Progenitor cell of endocrine pancreas (in vitro differentiated cells): ENCODE measurements at regions not wholly inside any gene's neighbourhood (a gene's known extent, or its start where the extent isn't known, plus 50 kb on each side); places are given as distances from the start of the nearest gene placed in this dataset.

Experiments used
- DNase-seq: peaks from one replicate; pipeline ENCODE4 v3.0.0; 2021; ENCODE audit warnings: low spot score; ENCODE audit not compliant: unreplicated experiment
- H3K27ac Mint-ChIP-seq: 2 replicates; pipeline ENCODE4 v1.8.0; 2021; ENCODE audit warnings: mild to moderate bottlenecking, moderate library complexity, mixed read lengths
- H3K27me3 Mint-ChIP-seq: 2 replicates; pipeline ENCODE4 v1.8.0; 2021; ENCODE audit warnings: mixed read lengths
- H3K36me3 Mint-ChIP-seq: 2 replicates; pipeline ENCODE4 v1.8.0; 2022; ENCODE audit warnings: mixed read lengths; ENCODE audit not compliant: insufficient read depth
- H3K4me1 Mint-ChIP-seq: 2 replicates; pipeline ENCODE4 v1.8.0; 2021; ENCODE audit warnings: low read depth, mixed read lengths
- H3K4me3 Mint-ChIP-seq: 2 replicates; pipeline ENCODE4 v1.8.0; 2021; ENCODE audit warnings: low read depth, mild to moderate bottlenecking, moderate library complexity, mixed read lengths
- H3K9me3 Mint-ChIP-seq: 2 replicates; pipeline ENCODE4 v1.8.0; 2021; ENCODE audit warnings: low read depth, mixed read lengths
- CTCF ChIP-seq: fragments of 200-600 bp; sonication (generic); IDR thresholded peaks from one replicate; pipeline ENCODE4 v1.5.0; 2021; ENCODE audit warnings: antibody characterized with exemption, mild to moderate bottlenecking; ENCODE audit not compliant: unreplicated experiment

DNA sequence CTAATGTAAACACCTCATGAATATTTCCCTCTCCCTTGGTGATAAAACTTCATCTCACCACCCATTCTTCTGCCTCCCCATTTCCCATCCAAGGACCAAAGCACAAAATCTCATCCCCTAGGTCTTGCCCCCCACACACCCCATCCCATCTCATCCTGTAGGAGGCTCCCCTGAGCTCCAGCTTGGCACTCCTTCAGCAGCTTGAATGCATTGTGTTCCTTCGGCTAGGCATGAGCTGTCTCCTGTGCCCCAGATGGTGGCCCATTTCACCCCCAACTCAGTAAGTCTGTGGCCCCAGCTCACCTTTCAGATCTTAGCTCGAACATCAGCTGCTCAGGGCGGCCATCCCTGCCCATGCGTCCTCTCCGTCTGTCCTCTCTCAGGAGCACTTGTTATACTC is 203.6 kb upstream of the NR2F2 start:
- Mint-ChIP-seq H3K36me3 (no peaks in the 10 kb centered on the region), H3K9me3 (no peaks in the 10 kb centered on the region), H3K27ac (no peak overlapping the region), H3K4me3 (no peak overlapping the region), H3K4me1 (peaks cover 18% of the 10 kb centered on the region), H3K27me3 (no peaks in the 10 kb centered on the region)
- no peak for TF ChIP-seq CTCF
- DNase-seq = no peak

- DNase-seq = no peak
- no peaks in the 10 kb centered on the region for H3K4me1 Mint-ChIP-seq
- H3K27ac Mint-ChIP-seq = no peak overlapping the region
- H3K9me3 Mint-ChIP-seq = peaks cover 3% of the 10 kb centered on the region
- no peak overlapping the region for H3K4me3 Mint-ChIP-seq
- no peaks in the 10 kb centered on the region for H3K36me3 Mint-ChIP-seq
- no peak for TF ChIP-seq CTCF
- H3K27me3 Mint-ChIP-seq = no peaks in the 10 kb centered on the region
These were observed 199.8 kb upstream of the NR2F2 start for GRCh38 chr15:96130734-96131133.

DNA sequence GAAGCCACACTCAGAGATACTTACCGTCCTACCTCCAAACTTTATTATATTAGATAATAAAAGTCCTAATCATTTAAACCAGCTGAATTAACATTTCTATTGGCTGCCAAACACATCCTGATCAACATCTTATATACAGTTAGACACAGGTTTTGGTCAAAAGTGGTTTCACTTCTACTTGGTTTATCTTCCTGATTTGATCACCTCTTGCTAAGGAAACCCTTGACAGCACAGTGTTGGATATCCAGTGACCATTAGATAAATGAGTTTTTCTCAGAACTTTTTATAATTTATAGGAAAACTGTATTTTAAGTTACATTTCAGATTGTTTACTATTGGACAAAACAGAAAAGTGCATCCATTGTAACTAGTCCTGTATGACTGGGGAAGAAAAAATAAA is 198.4 kb upstream of the NR2F2 start:
- H3K9me3 Mint-ChIP-seq = peaks cover 3% of the 10 kb centered on the region
- H3K36me3 Mint-ChIP-seq = no peaks in the 10 kb centered on the region
- H3K4me3 Mint-ChIP-seq = no peak overlapping the region
- no peak for DNase-seq
- no peaks in the 10 kb centered on the region for H3K4me1 Mint-ChIP-seq
- H3K27me3 Mint-ChIP-seq = no peaks in the 10 kb centered on the region
- H3K27ac Mint-ChIP-seq = no peak overlapping the region
- TF ChIP-seq CTCF = no peak

DNA sequence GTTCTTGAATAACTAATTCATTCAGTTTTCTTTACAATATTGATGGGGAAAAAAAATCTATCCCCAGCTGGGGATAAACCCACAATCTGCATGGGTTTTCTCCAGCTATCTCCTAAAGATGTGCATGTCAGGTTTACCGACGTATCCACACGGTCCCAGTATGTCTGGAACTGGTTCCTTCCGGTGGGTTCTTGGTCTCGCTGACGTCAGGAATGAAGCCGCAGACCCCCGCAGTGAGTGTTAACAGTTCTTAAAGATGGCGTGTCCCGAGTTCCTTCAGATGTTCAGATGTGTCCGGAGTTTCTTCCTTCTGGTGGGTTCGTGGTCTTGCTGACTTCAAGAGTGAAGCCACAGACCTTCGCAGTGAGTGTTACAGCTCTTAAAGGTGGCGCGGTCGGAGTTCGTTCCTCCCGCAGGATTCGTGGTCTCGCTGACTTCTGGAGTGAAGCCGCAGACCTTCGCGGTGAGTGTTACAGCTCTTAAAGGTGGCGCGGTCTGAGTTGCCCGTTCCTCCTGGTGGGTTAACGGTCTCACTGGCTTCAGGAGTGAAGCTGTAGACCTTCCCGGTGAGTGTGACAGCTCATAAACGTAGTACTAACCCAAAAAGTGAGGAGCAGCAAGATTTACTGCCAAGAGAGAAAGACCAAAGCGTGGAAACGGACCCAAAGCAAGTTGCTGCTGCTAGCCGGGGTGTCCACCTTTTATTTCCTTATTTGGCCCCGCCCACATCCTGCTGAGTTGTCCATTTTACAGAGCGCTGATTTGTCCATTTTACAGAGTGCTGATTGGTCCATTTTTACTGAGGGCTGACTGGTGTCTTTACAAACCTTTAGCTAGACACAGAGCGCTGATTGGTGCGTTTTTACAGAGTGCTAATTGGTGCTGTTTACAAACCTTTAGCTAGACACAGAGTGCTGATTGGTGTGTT is 195.1 kb upstream of the NR2F2 start:
- H3K9me3 Mint-ChIP-seq = peaks cover 7% of the 10 kb centered on the region
- H3K27ac Mint-ChIP-seq = no peak overlapping the region
- no peaks in the 10 kb centered on the region for H3K4me1 Mint-ChIP-seq
- H3K36me3 Mint-ChIP-seq = no peaks in the 10 kb centered on the region
- H3K27me3 Mint-ChIP-seq = no peaks in the 10 kb centered on the region
- H3K4me3 Mint-ChIP-seq = no peak overlapping the region
- no peak for DNase-seq
- TF ChIP-seq CTCF = no peak

GRCh38 chr15:96138985-96139384 is 191.5 kb upstream of the NR2F2 start:
- Mint-ChIP-seq H3K27me3 (no peaks in the 10 kb centered on the region), H3K36me3 (no peaks in the 10 kb centered on the region), H3K9me3 (peaks cover 10% of the 10 kb centered on the region), H3K27ac (no peak overlapping the region), H3K4me1 (no peaks in the 10 kb centered on the region), H3K4me3 (no peak overlapping the region)
- no peak for TF ChIP-seq CTCF
- no peak for DNase-seq
